Osteocyte (in vitro differentiated cells): ENCODE measurements at regions not wholly inside any gene's neighbourhood (a gene's known extent, or its start where the extent isn't known, plus 50 kb on each side); places are given as distances from the start of the nearest gene placed in this dataset.

ENCODE experiments used
- DNase-seq: peaks from one replicate; pipeline ENCODE4 v3.0.0; 2021; ENCODE audit warnings: mixed read lengths; ENCODE audit not compliant: unreplicated experiment; ENCODE audit errors: extremely low spot score
- H3K27ac Mint-ChIP-seq: one replicate; pipeline ENCODE4 v1.8.0; 2021; ENCODE audit warnings: mild to moderate bottlenecking, mixed read lengths; ENCODE audit not compliant: unreplicated experiment
- H3K27me3 Mint-ChIP-seq: one replicate; pipeline ENCODE4 v1.8.0; 2021; ENCODE audit warnings: mixed read lengths; ENCODE audit not compliant: unreplicated experiment
- H3K36me3 Mint-ChIP-seq: one replicate; pipeline ENCODE4 v1.8.0; 2021; ENCODE audit warnings: mixed read lengths; ENCODE audit not compliant: unreplicated experiment
- H3K4me1 Mint-ChIP-seq: one replicate; pipeline ENCODE4 v1.8.0; 2021; ENCODE audit warnings: mixed read lengths; ENCODE audit not compliant: unreplicated experiment
- H3K4me3 Mint-ChIP-seq: one replicate; pipeline ENCODE4 v1.8.0; 2021; ENCODE audit warnings: mild to moderate bottlenecking, moderate library complexity, mixed read lengths; ENCODE audit not compliant: unreplicated experiment
- H3K9me3 Mint-ChIP-seq: one replicate; pipeline ENCODE4 v1.8.0; 2021; ENCODE audit warnings: mixed read lengths; ENCODE audit not compliant: unreplicated experiment
- CTCF ChIP-seq: fragments of 200-600 bp; sonication (generic); IDR thresholded peaks from 2 replicates; pipeline ENCODE4 v1.5.0; 2021; ENCODE audit warnings: antibody characterized with exemption, mild to moderate bottlenecking, moderate library complexity

- Mint-ChIP-seq H3K4me1 (peaks cover 16% of the 10 kb centered on the region), H3K9me3 (peaks cover 6% of the 10 kb centered on the region), H3K27me3 (no peaks in the 10 kb centered on the region), H3K36me3 (peaks cover 7% of the 10 kb centered on the region), H3K4me3 (no peak overlapping the region), H3K27ac (no peak overlapping the region)
- DNase-seq: no peak
- no peak for TF ChIP-seq CTCF
Measured at GRCh38 chr5:174817610-174818009, 93.2 kb downstream of the MSX2 start.

- Mint-ChIP-seq H3K27ac (no peak overlapping the region), H3K9me3 (peaks cover 6% of the 10 kb centered on the region), H3K27me3 (no peaks in the 10 kb centered on the region), H3K4me3 (no peak overlapping the region), H3K4me1 (peaks cover 16% of the 10 kb centered on the region), H3K36me3 (peaks cover 7% of the 10 kb centered on the region)
- DNase-seq: no peak
- TF ChIP-seq CTCF: peak; percentile 35
Measured at GRCh38 chr5:174816858-174817257, 92.5 kb downstream of the MSX2 start.

GRCh38 chr5:174811438-174811837 lies 87.1 kb downstream of the MSX2 start:
- H3K4me1 Mint-ChIP-seq: peaks cover 1% of the 10 kb centered on the region
- no peak overlapping the region for H3K27ac Mint-ChIP-seq
- no peaks in the 10 kb centered on the region for H3K27me3 Mint-ChIP-seq
- DNase-seq: no peak
- peaks cover 6% of the 10 kb centered on the region for H3K9me3 Mint-ChIP-seq
- peaks cover 7% of the 10 kb centered on the region for H3K36me3 Mint-ChIP-seq
- no peak overlapping the region for H3K4me3 Mint-ChIP-seq
- no peak for TF ChIP-seq CTCF

- Mint-ChIP-seq H3K9me3 (peaks cover 2% of the 10 kb centered on the region), H3K4me3 (no peak overlapping the region), H3K36me3 (peaks cover 2% of the 10 kb centered on the region), H3K4me1 (peaks cover 1% of the 10 kb centered on the region), H3K27ac (no peak overlapping the region), H3K27me3 (no peaks in the 10 kb centered on the region)
- DNase-seq: no peak
- TF ChIP-seq CTCF: no peak
Measured at GRCh38 chr5:174810796-174811195, 86.4 kb downstream of the MSX2 start.

- H3K27ac Mint-ChIP-seq: no peak overlapping the region
- no peak for TF ChIP-seq CTCF
- no peak overlapping the region for H3K4me3 Mint-ChIP-seq
- DNase-seq: peak; percentile 15
- no peaks in the 10 kb centered on the region for H3K9me3 Mint-ChIP-seq
- no peaks in the 10 kb centered on the region for H3K36me3 Mint-ChIP-seq
- H3K4me1 Mint-ChIP-seq: peaks cover 1% of the 10 kb centered on the region
- no peaks in the 10 kb centered on the region for H3K27me3 Mint-ChIP-seq
Measured at GRCh38 chr5:174807471-174807870, 83.1 kb downstream of the MSX2 start.
